ENCODE measurements at regions not wholly inside any gene's neighbourhood (a gene's known extent, or its start where the extent isn't known, plus 50 kb on each side); places are given as distances from the start of the nearest gene placed in this dataset.

GRCh38 chr5:119304439-119305211 lies 51.2 kb upstream of the TNFAIP8 start:
- WGBS (ENCODE audit: extremely low coverage, insufficient read length, low lambda C conversion rate) = no CpG with 5 or more reads among the region's 2 CpGs
- Mint-ChIP-seq H3K36me3 (ENCODE audit: insufficient read depth in 1 of 3, low read depth in 3 of 3) (peaks cover 4 to 16% (median 6%) of the 10 kb centered on the region in 3 experiments), H3K4me3 (no peak overlapping the region), H3K27me3 (ENCODE audit: low read depth) (no peaks in the 10 kb centered on the region; the same call in 1 of the 2 replicates), H3K4me1 (peaks cover 3 to 4% of the 10 kb centered on the region in 2 experiments; a peak in 3 of 4 replicates), H3K9me3 (peaks cover 17 to 18% of the 10 kb centered on the region in 2 experiments), H3K27ac (peak overlapping the region; percentile 10 to 72 (median 63); a peak in 4 of 7 replicates)
- H4K91ac ChIP-seq (ENCODE audit: insufficient read length, low read depth, low read length) = no peak overlapping the region
- no peak overlapping the region for H2BK12ac ChIP-seq (ENCODE audit: insufficient read length, low read depth, low read length)
- H3K23me2 ChIP-seq (ENCODE audit: insufficient read length, low read depth, low read length, poor library complexity, severe bottlenecking) = no peaks in the 10 kb centered on the region
- no peak for DNase-seq
- H2AK5ac ChIP-seq (ENCODE audit: insufficient read length, low read length) = no peak overlapping the region
- no peak overlapping the region for H3K4ac ChIP-seq (ENCODE audit: low read depth, low read length)
- H2BK15ac ChIP-seq (ENCODE audit: low read depth, low read length) = no peak overlapping the region
- H3K18ac ChIP-seq (ENCODE audit: insufficient read length, low read depth, low read length) = no peak overlapping the region
- no peak for TF ChIP-seq CTCF (conservative IDR thresholded peaks at IDR 0.05)
- H4K8ac ChIP-seq (replicated peaks; ENCODE audit: insufficient read length, low read depth, low read length) = no peak overlapping the region
- no peak overlapping the region for H3K27ac ChIP-seq (ENCODE audit: insufficient read length, low read depth, low read length)
- H3K23ac ChIP-seq (ENCODE audit: insufficient read length, low read depth, low read length) = no peak overlapping the region
- H2BK120ac ChIP-seq (ENCODE audit: low read depth, low read length, poor library complexity, severe bottlenecking) = no peak overlapping the region
- no peaks in the 10 kb centered on the region for H4K20me1 ChIP-seq (ENCODE audit: control insufficient read depth, insufficient read depth, insufficient read length)
- H3K4me2 ChIP-seq (ENCODE audit: insufficient read depth, insufficient read length, low read length) = no peak overlapping the region
- H3K27me3 ChIP-seq (ENCODE audit: insufficient read depth, low read length) = no peaks in the 10 kb centered on the region
- no peak overlapping the region for H3K9ac ChIP-seq (ENCODE audit: extremely low read depth, insufficient read length, low read length)
- H3T11ph ChIP-seq (ENCODE audit: low read length) = no peak overlapping the region
- no peaks in the 10 kb centered on the region for H3K9me3 ChIP-seq (ENCODE audit: control insufficient read depth, low read depth, low read length)
- no peak overlapping the region for H2AFZ ChIP-seq (ENCODE audit: low read length)
- no peaks in the 10 kb centered on the region for H3K4me1 ChIP-seq (ENCODE audit: insufficient read depth, low read length)
- no peak overlapping the region for H3K14ac ChIP-seq (ENCODE audit: insufficient read depth, low read length)
- H2BK20ac ChIP-seq (ENCODE audit: low read depth, low read length, poor library complexity, severe bottlenecking) = no peak overlapping the region
- H3K56ac ChIP-seq (ENCODE audit: insufficient read length, low read depth, low read length) = no peak overlapping the region
- no peak overlapping the region for H2BK5ac ChIP-seq (ENCODE audit: insufficient read length, low read length)
- H3K79me2 ChIP-seq (ENCODE audit: insufficient read depth, low read length) = no peaks in the 10 kb centered on the region
- H3K79me1 ChIP-seq (ENCODE audit: insufficient read depth, low read depth, low read length, poor library complexity, severe bottlenecking) = no peaks in the 10 kb centered on the region
- no peak overlapping the region for H4K5ac ChIP-seq (ENCODE audit: insufficient read length, low read depth, low read length)
